Neural cell (in vitro differentiated cells): ENCODE measurements at regions not wholly inside any gene's neighbourhood (a gene's known extent, or its start where the extent isn't known, plus 50 kb on each side); places are given as distances from the start of the nearest gene placed in this dataset.

Experiments used
- EP300 ChIP-seq: fragments of 450-650 bp; conservative IDR thresholded peaks from 2 replicates; pipeline ENCODE4 v1.6.1; 2014; ENCODE audit warnings: antibody characterized with exemption, mild to moderate bottlenecking, moderate library complexity; ENCODE audit not compliant: poor library complexity, severe bottlenecking
- EZH2 ChIP-seq: fragments of 200-600, 300-800 bp; shearing (Covaris generic), sonication (generic); IDR thresholded peaks from 2 replicates; pipeline ENCODE4 v1.6.1; 2014; ENCODE audit warnings: antibody characterized with exemption, low read length, borderline replicate concordance, mild to moderate bottlenecking; ENCODE audit not compliant: insufficient read depth, poor library complexity, severe bottlenecking
- MXI1 ChIP-seq: fragments of 450-650 bp; conservative IDR thresholded peaks from 2 replicates; pipeline ENCODE4 v1.6.1; 2014; ENCODE audit warnings: antibody characterized with exemption, mild to moderate bottlenecking; ENCODE audit not compliant: poor library complexity, severe bottlenecking
- POLR2AphosphoS5 ChIP-seq: IDR thresholded peaks from 2 replicates; pipeline ENCODE4 v1.6.1; 2012
- SMC3 ChIP-seq: fragments of 450-650 bp; conservative IDR thresholded peaks from 2 replicates; pipeline ENCODE4 v1.6.1; 2014; ENCODE audit warnings: antibody characterized with exemption, mild to moderate bottlenecking, moderate library complexity; ENCODE audit not compliant: poor library complexity
- TF ChIP-seq, protein P1 (sequence below): fragments of 450-650 bp; IDR thresholded peaks from 2 replicates; pipeline ENCODE4 v1.5.1; 2014; ENCODE audit warnings: antibody characterized with exemption, mild to moderate bottlenecking, moderate library complexity; ENCODE audit not compliant: poor library complexity, severe bottlenecking

DNA sequence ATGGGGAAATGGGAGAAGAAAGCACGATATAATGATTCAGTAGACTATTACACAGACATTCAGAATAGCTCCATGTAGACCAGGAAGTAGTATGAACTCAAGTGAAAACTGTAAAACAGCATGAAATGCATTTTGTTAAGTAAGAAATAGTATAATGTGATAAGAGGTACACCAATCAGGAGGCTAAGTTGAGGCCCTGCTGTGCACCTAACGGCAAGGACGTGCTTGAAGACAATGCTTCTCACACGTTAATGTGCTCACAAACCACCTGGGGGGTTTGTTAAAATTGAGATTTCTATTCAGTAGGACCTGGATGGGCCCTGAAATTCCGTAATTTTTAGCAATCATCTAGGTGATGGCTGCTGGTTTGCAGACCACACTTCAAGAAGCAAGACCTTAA, 178.9 kb upstream of the SULF2 start:
- no peak for TF ChIP-seq POLR2AphosphoS5
- TF ChIP-seq, protein P1, sequence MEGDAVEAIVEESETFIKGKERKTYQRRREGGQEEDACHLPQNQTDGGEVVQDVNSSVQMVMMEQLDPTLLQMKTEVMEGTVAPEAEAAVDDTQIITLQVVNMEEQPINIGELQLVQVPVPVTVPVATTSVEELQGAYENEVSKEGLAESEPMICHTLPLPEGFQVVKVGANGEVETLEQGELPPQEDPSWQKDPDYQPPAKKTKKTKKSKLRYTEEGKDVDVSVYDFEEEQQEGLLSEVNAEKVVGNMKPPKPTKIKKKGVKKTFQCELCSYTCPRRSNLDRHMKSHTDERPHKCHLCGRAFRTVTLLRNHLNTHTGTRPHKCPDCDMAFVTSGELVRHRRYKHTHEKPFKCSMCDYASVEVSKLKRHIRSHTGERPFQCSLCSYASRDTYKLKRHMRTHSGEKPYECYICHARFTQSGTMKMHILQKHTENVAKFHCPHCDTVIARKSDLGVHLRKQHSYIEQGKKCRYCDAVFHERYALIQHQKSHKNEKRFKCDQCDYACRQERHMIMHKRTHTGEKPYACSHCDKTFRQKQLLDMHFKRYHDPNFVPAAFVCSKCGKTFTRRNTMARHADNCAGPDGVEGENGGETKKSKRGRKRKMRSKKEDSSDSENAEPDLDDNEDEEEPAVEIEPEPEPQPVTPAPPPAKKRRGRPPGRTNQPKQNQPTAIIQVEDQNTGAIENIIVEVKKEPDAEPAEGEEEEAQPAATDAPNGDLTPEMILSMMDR, result no peak
- TF ChIP-seq EZH2, result no peak
- TF ChIP-seq MXI1, result no peak
- TF ChIP-seq SMC3, result no peak
- no peak for TF ChIP-seq EP300
